ENCODE measurements at regions not wholly inside any gene's neighbourhood (a gene's known extent, or its start where the extent isn't known, plus 50 kb on each side); places are given as distances from the start of the nearest gene placed in this dataset.
A peak's percentile ranks its signal among the peaks of the same experiment; 100 is the strongest.

- no peak overlapping the region for H4K8ac ChIP-seq (ENCODE audit: extremely low read depth, insufficient read depth, low read length)
- no peaks in the 10 kb centered on the region for H3K36me3 ChIP-seq (ENCODE audit: control insufficient read depth in 2 of 4, insufficient read depth in 4 of 4, low read length in 3 of 4)
- TF ChIP-seq RBBP5 (IDR thresholded peaks at IDR 0.05; ENCODE audit: borderline replicate concordance, low read depth, low read length) (no peak), KDM1A (IDR thresholded peaks at IDR 0.05; ENCODE audit: borderline replicate concordance, low read length) (no peak), PHF8 (conservative IDR thresholded peaks at IDR 0.05; ENCODE audit: low read depth, low read length) (no peak), TBP (IDR thresholded peaks at IDR 0.05; ENCODE audit: low read depth, low read length) (no peak), RFX5 (IDR thresholded peaks at IDR 0.05; ENCODE audit: borderline replicate concordance, low read depth, low read length) (no peak), GABPA (IDR thresholded peaks at IDR 0.05; ENCODE audit: borderline replicate concordance, insufficient read depth, low read length) (no peak), ASH2L (IDR thresholded peaks at IDR 0.05; ENCODE audit: low read length) (no peak), SUZ12 (IDR thresholded peaks at IDR 0.05; ENCODE audit: low read length) (no peak), CTCF (IDR thresholded peaks at IDR 0.05; ENCODE audit: control extremely low read depth in 1 of 3, insufficient read depth in 1 of 3, low read depth in 1 of 3, low read length in 3 of 3) (no peak), SP1 (IDR thresholded peaks at IDR 0.05; ENCODE audit: low read depth, low read length) (no peak), ATF3 (IDR thresholded peaks at IDR 0.05; ENCODE audit: insufficient read depth, low read depth, low read length) (no peak), CREB1 (IDR thresholded peaks at IDR 0.05) (no peak)
These were observed 710.2 kb upstream of the POM121L12 start for GRCh38 chr7:52325237-52325636.

More at GRCh38 chr7:52325237-52325636, 710.2 kb upstream of the POM121L12 start:
- Histone ChIP-seq H3K79me2 (ENCODE audit: control insufficient read depth in 1 of 2, insufficient read depth in 2 of 2, low read length in 2 of 2) (no peaks in the 10 kb centered on the region), H3K56ac (replicated peaks; ENCODE audit: insufficient read length, low read depth, low read length) (no peak overlapping the region), H2BK120ac (replicated peaks; ENCODE audit: low read depth, low read length) (no peak overlapping the region), H3K23ac (ENCODE audit: insufficient read length) (no peak overlapping the region), H3K4ac (replicated peaks; ENCODE audit: insufficient read length, low read depth, low read length) (no peak overlapping the region), H4K5ac (ENCODE audit: insufficient read length, low read depth, low read length) (no peak overlapping the region), H3K4me1 (replicated peaks in 1 of 4; ENCODE audit: control insufficient read depth in 3 of 4, insufficient read depth in 4 of 4, low read length in 3 of 4) (no peaks in the 10 kb centered on the region), H3K79me1 (ENCODE audit: low read depth, low read length) (no peaks in the 10 kb centered on the region), H4K91ac (replicated peaks; ENCODE audit: insufficient read length, low read length) (no peak overlapping the region), H3K14ac (ENCODE audit: insufficient read length) (no peak overlapping the region), H2BK5ac (ENCODE audit: low read depth, low read length) (no peak overlapping the region), H3K9me3 (ENCODE audit: insufficient read depth in 2 of 2, low read depth in 1 of 2, low read length in 1 of 2) (peaks cover 4 to 7% of the 10 kb centered on the region in 2 experiments; a peak in 1 of 4 replicates), H4K20me1 (replicated peaks in 1 of 2; ENCODE audit: control insufficient read depth in 1 of 2, insufficient read depth in 2 of 2, low read length in 2 of 2) (no peaks in the 10 kb centered on the region), H3K23me2 (ENCODE audit: low read depth, low read length) (no peaks in the 10 kb centered on the region), H3K18ac (ENCODE audit: extremely low read depth, low read length) (no peak overlapping the region), H2BK20ac (ENCODE audit: low read length) (no peak overlapping the region), H3K27ac (ENCODE audit: low read depth, low read length) (no peak overlapping the region), H3K4me2 (ENCODE audit: insufficient read depth in 1 of 2, low read depth in 2 of 2, low read length in 2 of 2) (no peak overlapping the region), H3K9ac (replicated peaks in 1 of 4; ENCODE audit: extremely low read depth in 1 of 4, low read depth in 3 of 4, low read length in 3 of 4) (no peak overlapping the region), H2BK15ac (ENCODE audit: low read length) (no peak overlapping the region), H2BK12ac (ENCODE audit: low read depth, low read length) (no peak overlapping the region), H3K4me3 (ENCODE audit: extremely low read depth in 1 of 4, insufficient read depth in 2 of 4, low read depth in 3 of 4, low read length in 4 of 4) (no peak overlapping the region), H2AFZ (ENCODE audit: low read length) (peak overlapping the region; percentile 58; the same call in 1 of the 2 replicates), H3K27me3 (replicated peaks in 1 of 4; ENCODE audit: control insufficient read depth in 3 of 4, extremely low read depth in 1 of 4, insufficient read depth in 3 of 4, low read length in 3 of 4) (no peaks in the 10 kb centered on the region), H2AK5ac (ENCODE audit: low read depth, low read length) (no peak overlapping the region)
- FAIRE-seq (no peak), DNase-seq (ENCODE audit: low read depth in 1 of 2, low spot score in 2 of 2) (no peak)
- ChIA-PET POLR2A (ENCODE audit: partially characterized antibody) (no interaction called here), CTCF (ENCODE audit: partially characterized antibody) (interaction anchor here (1.3 kb wide), 1 partner anchor 23 kb away, joined by 4 read pairs; no protein-coding TSS in a partner anchor)
- WGBS, 2 experiments (ENCODE audit: extremely low coverage in 1 of 2, insufficient coverage in 1 of 2, insufficient read length in 1 of 2, insufficient replicate concordance in 2 of 2, low coverage in 1 of 2, low lambda C conversion rate in 2 of 2, missing lambda C conversion rate in 1 of 2) = 83% methylated on average over 1 of the region's 1 CpG; no CpG with 5 or more reads in 1 of the 2 experiments

Data from H1 (cell line).